ELF-1 (cell line): ENCODE measurements at regions not wholly inside any gene's neighbourhood (a gene's known extent, or its start where the extent isn't known, plus 50 kb on each side); places are given as distances from the start of the nearest gene placed in this dataset.
"Not testable (repeated sequence)": the region's sequence is repeated elsewhere in the genome, so short reads cannot be mapped to it uniquely, and the experiment has no call there.

Experiments used
- DNase-seq: peaks from one replicate; pipeline ENCODE4 v3.0.0-alpha.2; 2016; ENCODE audit warnings: low read depth, low spot score

- no peak for DNase-seq
These were observed 135.4 kb upstream of the GPR12 start for GRCh38 chr13:26895808-26896466.

- DNase-seq: no peak
These were observed 134.7 kb upstream of the GPR12 start for GRCh38 chr13:26895081-26895807.

- DNase-seq: no peak
These were observed 128.0 kb upstream of the GPR12 start for GRCh38 chr13:26888632-26889031.

GRCh38 chr13:26887594-26887993, 127.0 kb upstream of the GPR12 start:
- DNase-seq: no peak

- no peak for DNase-seq
These were observed 123.1 kb upstream of the GPR12 start for GRCh38 chr13:26883613-26884257.

- no peak for DNase-seq
These were observed 122.1 kb upstream of the GPR12 start for GRCh38 chr13:26882731-26883130.

- DNase-seq: no peak
These were observed 120.6 kb upstream of the GPR12 start for GRCh38 chr13:26881154-26881553.

GRCh38 chr13:26880735-26881134, 120.1 kb upstream of the GPR12 start:
- no peak for DNase-seq

- DNase-seq: no peak
These were observed 117.9 kb upstream of the GPR12 start for GRCh38 chr13:26878438-26878837.

- peak; percentile 8 for DNase-seq
These were observed 112.8 kb upstream of the GPR12 start for GRCh38 chr13:26873386-26873698.

GRCh38 chr13:26872525-26873385, 112.2 kb upstream of the GPR12 start:
- peak; percentile 83 for DNase-seq

- DNase-seq: peak; percentile 34
These were observed 107.0 kb upstream of the GPR12 start for GRCh38 chr13:26867451-26868091.

- no peak for DNase-seq
These were observed 104.0 kb upstream of the GPR12 start for GRCh38 chr13:26864576-26864975.

- no peak for DNase-seq
These were observed 101.4 kb upstream of the GPR12 start for GRCh38 chr13:26861941-26862340.

GRCh38 chr13:26855921-26856320, 95.3 kb upstream of the GPR12 start:
- DNase-seq: no peak

- DNase-seq: no peak
These were observed 94.5 kb upstream of the GPR12 start for GRCh38 chr13:26855071-26855470.

- DNase-seq: peak; percentile 3
These were observed 92.7 kb upstream of the GPR12 start for GRCh38 chr13:26853323-26853722.

- DNase-seq: peak; percentile 14
These were observed 86.7 kb upstream of the GPR12 start for GRCh38 chr13:26847281-26847680.

GRCh38 chr13:26845063-26845462, 84.5 kb upstream of the GPR12 start:
- DNase-seq: not testable (repeated sequence)

- no peak for DNase-seq
These were observed 79.1 kb upstream of the GPR12 start for GRCh38 chr13:26839682-26840081.

GRCh38 chr13:26838821-26839220, 78.2 kb upstream of the GPR12 start:
- DNase-seq: no peak

GRCh38 chr13:26837997-26838396, 77.4 kb upstream of the GPR12 start:
- DNase-seq: no peak
